Heart left ventricle (tissue), 13 donors: ENCODE measurements at regions not wholly inside any gene's neighbourhood (a gene's known extent, or its start where the extent isn't known, plus 50 kb on each side); places are given as distances from the start of the nearest gene placed in this dataset.
"Not testable (repeated sequence)": the region's sequence is repeated elsewhere in the genome, so short reads cannot be mapped to it uniquely, and the experiment has no call there.

Experiments used
- POLR2A ChIP-seq, 2 donors: fragments of 450-650 bp; IDR thresholded peaks; one replicate each; pipeline ENCODE4 v1.6.1; 2017; ENCODE audit warnings: antibody characterized with exemption in 2 of 2, mild to moderate bottlenecking in 2 of 2, moderate library complexity in 2 of 2
- TF ChIP-seq, protein P1 (sequence below), 12 donors: fragments of 200-600 bp; sonication (generic) in 4 of 12; IDR thresholded peaks; one replicate each; pipeline versions ENCODE4 v1.5.0 to v1.8.0; 2018 to 2022; ENCODE audit warnings: antibody characterized with exemption in 12 of 12, mild to moderate bottlenecking in 5 of 12
- donor health status: ischemic (EF 13 %, LVEDD 7.1; RV severe dilation, severe dysfunction).
- donor health status: DM: no; HTN: yes; CAD: no.
- donor health status: DM: no; HTN: no; CAD: no.
- donor health status: ischemic (EF 25% LVEDD 6.9; RV normal size, moderate dysfunction).
- donor health status: ischemic (EF 25% LVEDD 5.7; RV mildly dilated, moderate dysfunction).
- donor health status: ischemic (EF 35%, LVEDD 5.7; RV mildly dilated, moderate dysfunction).
- donor health status: nonischemic (EF 11% LVEDD 7.7; RV severe dilation, severe dysfunction).
- donor health status: DM: yes; HTN: yes; CAD: no.
- donor health status: PGD.
- donor health status: ischemic (EF 29% LVEDD 5.4; RV normal size, mild dysfunction).
- donor health status: nonischemic (EF 23%, LVEDD 6.1; RV moderate dilation, normal function).

DNA sequence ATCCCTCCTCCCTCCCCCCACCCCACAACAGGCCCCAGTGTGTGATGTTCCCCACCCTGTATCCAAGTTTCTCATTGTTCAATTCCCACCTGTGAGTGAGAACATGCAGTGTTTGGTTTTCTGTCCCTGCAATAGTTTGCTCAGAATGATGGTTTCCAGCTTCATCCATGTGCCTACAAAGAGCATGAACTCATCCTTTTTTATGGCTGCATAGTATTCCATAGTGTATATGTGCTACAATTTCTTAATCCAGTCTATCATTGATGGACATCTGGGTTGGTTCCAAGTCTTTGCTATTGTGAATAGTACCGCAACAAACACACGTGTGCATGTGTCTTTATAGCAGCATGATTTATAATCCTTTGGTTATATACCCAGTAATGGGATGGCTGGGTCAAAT is 108.2 kb upstream of the SLC35F1 start:
- TF ChIP-seq, protein P1, sequence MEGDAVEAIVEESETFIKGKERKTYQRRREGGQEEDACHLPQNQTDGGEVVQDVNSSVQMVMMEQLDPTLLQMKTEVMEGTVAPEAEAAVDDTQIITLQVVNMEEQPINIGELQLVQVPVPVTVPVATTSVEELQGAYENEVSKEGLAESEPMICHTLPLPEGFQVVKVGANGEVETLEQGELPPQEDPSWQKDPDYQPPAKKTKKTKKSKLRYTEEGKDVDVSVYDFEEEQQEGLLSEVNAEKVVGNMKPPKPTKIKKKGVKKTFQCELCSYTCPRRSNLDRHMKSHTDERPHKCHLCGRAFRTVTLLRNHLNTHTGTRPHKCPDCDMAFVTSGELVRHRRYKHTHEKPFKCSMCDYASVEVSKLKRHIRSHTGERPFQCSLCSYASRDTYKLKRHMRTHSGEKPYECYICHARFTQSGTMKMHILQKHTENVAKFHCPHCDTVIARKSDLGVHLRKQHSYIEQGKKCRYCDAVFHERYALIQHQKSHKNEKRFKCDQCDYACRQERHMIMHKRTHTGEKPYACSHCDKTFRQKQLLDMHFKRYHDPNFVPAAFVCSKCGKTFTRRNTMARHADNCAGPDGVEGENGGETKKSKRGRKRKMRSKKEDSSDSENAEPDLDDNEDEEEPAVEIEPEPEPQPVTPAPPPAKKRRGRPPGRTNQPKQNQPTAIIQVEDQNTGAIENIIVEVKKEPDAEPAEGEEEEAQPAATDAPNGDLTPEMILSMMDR (IDR thresholded peaks at IDR 0.05), result not testable (repeated sequence)
- not testable (repeated sequence) for TF ChIP-seq POLR2A (IDR thresholded peaks at IDR 0.05)
